ENCODE measurements at regions not wholly inside any gene's neighbourhood (a gene's known extent, or its start where the extent isn't known, plus 50 kb on each side); places are given as distances from the start of the nearest gene placed in this dataset.
A peak's percentile ranks its signal among the peaks of the same experiment; 100 is the strongest.

GRCh38 chr1:238900334-238900865, 486.0 kb upstream of the CHRM3 start:
- Histone ChIP-seq H3K4me2 (ENCODE audit: low read length) (no peak overlapping the region), H3K36me3 (ENCODE audit: insufficient read depth, low read length) (no peaks in the 10 kb centered on the region), H3K4me3 (ENCODE audit: insufficient read depth, low read depth, low read length) (no peak overlapping the region), H3K4me1 (ENCODE audit: insufficient read depth, low read length) (no peaks in the 10 kb centered on the region), H3K9me3 (ENCODE audit: insufficient read depth, low read depth, low read length) (no peaks in the 10 kb centered on the region), H3K27ac (ENCODE audit: low read depth, low read length) (no peak overlapping the region), H3K79me2 (ENCODE audit: insufficient read depth, low read length) (no peaks in the 10 kb centered on the region), H4K20me1 (ENCODE audit: insufficient read depth, low read length) (no peaks in the 10 kb centered on the region), H3K27me3 (ENCODE audit: insufficient read depth, low read length) (no peaks in the 10 kb centered on the region), H2AFZ (ENCODE audit: low read depth, low read length) (no peak overlapping the region), H3K9ac (ENCODE audit: low read length) (no peak overlapping the region)
- Mint-ChIP-seq H3K4me3 (ENCODE audit: unreplicated experiment) (no peak overlapping the region), H3K27ac (ENCODE audit: unreplicated experiment) (no peak overlapping the region), H3K4me1 (ENCODE audit: low read depth, unreplicated experiment) (peaks cover 14% of the 10 kb centered on the region), H3K36me3 (ENCODE audit: low read depth, unreplicated experiment) (no peaks in the 10 kb centered on the region), H3K27me3 (ENCODE audit: low read depth, unreplicated experiment) (no peaks in the 10 kb centered on the region), H3K9me3 (ENCODE audit: unreplicated experiment) (peaks cover 7% of the 10 kb centered on the region)
- FAIRE-seq: no peak
- DNase-seq (ENCODE audit: low read depth): no peak
- TF ChIP-seq CTCF (IDR thresholded peaks at IDR 0.05; ENCODE audit: insufficient read depth, low read depth, low read length): no peak
- TF ChIP-seq EZH2 (IDR thresholded peaks at IDR 0.05; ENCODE audit: insufficient read depth, low read length): no peak

GRCh38 chr1:238898856-238899255, 487.5 kb upstream of the CHRM3 start:
- FAIRE-seq (no peak), DNase-seq (ENCODE audit: low read depth) (peak; percentile 47)
- no peaks in the 10 kb centered on the region for H3K79me2 ChIP-seq (ENCODE audit: insufficient read depth, low read length)
- H3K4me1 ChIP-seq (ENCODE audit: insufficient read depth, low read length): no peaks in the 10 kb centered on the region
- H3K4me2 ChIP-seq (ENCODE audit: low read length): no peak overlapping the region
- H3K9me3 ChIP-seq (ENCODE audit: insufficient read depth, low read depth, low read length): no peaks in the 10 kb centered on the region
- no peaks in the 10 kb centered on the region for H3K27me3 Mint-ChIP-seq (ENCODE audit: low read depth, unreplicated experiment)
- H4K20me1 ChIP-seq (ENCODE audit: insufficient read depth, low read length): no peaks in the 10 kb centered on the region
- H2AFZ ChIP-seq (ENCODE audit: low read depth, low read length): no peak overlapping the region
- no peaks in the 10 kb centered on the region for H3K36me3 Mint-ChIP-seq (ENCODE audit: low read depth, unreplicated experiment)
- H3K27ac Mint-ChIP-seq (ENCODE audit: unreplicated experiment): no peak overlapping the region
- no peaks in the 10 kb centered on the region for H3K36me3 ChIP-seq (ENCODE audit: insufficient read depth, low read length)
- no peak overlapping the region for H3K4me3 Mint-ChIP-seq (ENCODE audit: unreplicated experiment)
- peaks cover 14% of the 10 kb centered on the region for H3K4me1 Mint-ChIP-seq (ENCODE audit: low read depth, unreplicated experiment)
- TF ChIP-seq CTCF (IDR thresholded peaks at IDR 0.05; ENCODE audit: insufficient read depth, low read depth, low read length) (no peak), EZH2 (IDR thresholded peaks at IDR 0.05; ENCODE audit: insufficient read depth, low read length) (no peak)
- no peaks in the 10 kb centered on the region for H3K27me3 ChIP-seq (ENCODE audit: insufficient read depth, low read length)
- no peak overlapping the region for H3K27ac ChIP-seq (ENCODE audit: low read depth, low read length)
- no peak overlapping the region for H3K9ac ChIP-seq (ENCODE audit: low read length)
- peaks cover 7% of the 10 kb centered on the region for H3K9me3 Mint-ChIP-seq (ENCODE audit: unreplicated experiment)
- H3K4me3 ChIP-seq (ENCODE audit: insufficient read depth, low read depth, low read length): no peak overlapping the region

GRCh38 chr1:238895911-238896310, 490.5 kb upstream of the CHRM3 start:
- Histone ChIP-seq H3K27me3 (ENCODE audit: insufficient read depth, low read length) (no peaks in the 10 kb centered on the region), H3K4me2 (ENCODE audit: low read length) (no peak overlapping the region), H4K20me1 (ENCODE audit: insufficient read depth, low read length) (no peaks in the 10 kb centered on the region), H2AFZ (ENCODE audit: low read depth, low read length) (no peak overlapping the region), H3K9me3 (ENCODE audit: insufficient read depth, low read depth, low read length) (no peaks in the 10 kb centered on the region), H3K79me2 (ENCODE audit: insufficient read depth, low read length) (no peaks in the 10 kb centered on the region), H3K36me3 (ENCODE audit: insufficient read depth, low read length) (no peaks in the 10 kb centered on the region), H3K4me3 (ENCODE audit: insufficient read depth, low read depth, low read length) (no peak overlapping the region), H3K4me1 (ENCODE audit: insufficient read depth, low read length) (no peaks in the 10 kb centered on the region), H3K27ac (ENCODE audit: low read depth, low read length) (no peak overlapping the region), H3K9ac (ENCODE audit: low read length) (no peak overlapping the region)
- H3K27me3 Mint-ChIP-seq (ENCODE audit: low read depth, unreplicated experiment): no peaks in the 10 kb centered on the region
- peaks cover 14% of the 10 kb centered on the region for H3K4me1 Mint-ChIP-seq (ENCODE audit: low read depth, unreplicated experiment)
- no peak for FAIRE-seq
- no peak overlapping the region for H3K4me3 Mint-ChIP-seq (ENCODE audit: unreplicated experiment)
- H3K9me3 Mint-ChIP-seq (ENCODE audit: unreplicated experiment): no peaks in the 10 kb centered on the region
- peak; percentile 44 for DNase-seq (ENCODE audit: low read depth)
- no peaks in the 10 kb centered on the region for H3K36me3 Mint-ChIP-seq (ENCODE audit: low read depth, unreplicated experiment)
- TF ChIP-seq CTCF (IDR thresholded peaks at IDR 0.05; ENCODE audit: insufficient read depth, low read depth, low read length) (no peak), EZH2 (IDR thresholded peaks at IDR 0.05; ENCODE audit: insufficient read depth, low read length) (no peak)
- H3K27ac Mint-ChIP-seq (ENCODE audit: unreplicated experiment): no peak overlapping the region

All from astrocyte (in vitro differentiated cells and primary cell).